ENCODE measurements at regions not wholly inside any gene's neighbourhood (a gene's known extent, or its start where the extent isn't known, plus 50 kb on each side); places are given as distances from the start of the nearest gene placed in this dataset.
"Not testable (repeated sequence)": the region's sequence is repeated elsewhere in the genome, so short reads cannot be mapped to it uniquely, and the experiment has no call there.

DNA sequence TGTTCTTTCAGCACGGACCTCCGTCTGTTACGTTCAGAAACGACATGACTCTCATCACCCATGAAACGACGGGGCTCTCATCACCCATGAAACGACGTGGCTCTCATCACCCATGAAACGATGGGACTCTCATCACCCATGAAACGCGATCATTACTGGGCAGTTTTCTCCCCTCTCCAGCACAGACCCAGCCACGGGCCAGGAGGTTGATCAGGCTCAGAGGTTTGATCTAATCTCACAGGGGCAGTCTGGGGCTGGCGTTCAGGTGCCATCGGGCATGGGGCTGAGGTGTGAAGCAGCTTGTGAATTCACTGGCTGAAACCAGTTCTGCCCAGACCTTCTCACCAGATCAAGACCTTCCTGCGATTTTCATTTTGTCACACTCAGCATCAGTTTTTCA lies 296.4 kb downstream of the NDUFA10 start:
- DNase-seq (ENCODE audit: low read depth in 2 of 2) = no peak

DNA sequence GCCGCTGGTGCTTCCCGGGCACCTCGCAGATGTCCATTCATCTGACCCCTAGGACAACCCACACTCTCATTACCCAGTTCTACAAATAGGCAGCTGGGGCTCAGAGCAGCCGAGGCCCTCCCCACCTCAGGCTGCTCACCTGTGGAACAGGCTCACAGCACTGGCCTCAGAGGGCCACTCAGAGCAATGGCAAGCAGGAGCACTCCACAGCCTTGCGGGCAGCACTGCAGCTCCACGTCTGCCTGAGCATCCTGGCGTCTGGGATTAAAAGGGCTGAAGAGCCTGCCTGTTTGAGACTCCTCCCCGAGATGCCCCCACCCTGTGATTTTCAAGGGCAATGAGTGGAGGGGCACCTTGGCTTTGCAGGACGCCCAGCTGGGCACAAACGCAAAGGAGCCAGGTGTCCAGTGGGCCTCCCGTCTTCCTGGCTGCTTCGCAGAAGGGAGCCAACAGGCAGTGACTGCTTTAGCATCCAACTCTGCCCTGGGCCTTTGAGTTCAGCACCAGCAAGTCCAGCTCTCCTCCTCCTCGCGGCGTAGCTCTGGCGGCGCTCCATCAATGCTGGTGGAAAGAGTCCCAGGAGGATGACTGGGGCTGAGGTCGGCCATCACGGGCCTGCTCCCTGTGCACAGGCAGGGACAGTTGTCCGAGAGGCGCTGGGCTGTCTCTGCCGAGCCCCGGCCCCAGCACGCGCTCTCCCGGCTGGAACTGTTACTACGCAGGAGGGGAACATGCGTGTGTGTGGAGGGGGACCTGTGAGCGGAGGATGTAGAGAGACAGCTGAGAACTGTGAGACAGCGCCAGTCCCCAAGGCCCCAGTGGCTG lies 297.2 kb downstream of the NDUFA10 start:
- DNase-seq (ENCODE audit: low read depth in 2 of 2) = no peak

DNA sequence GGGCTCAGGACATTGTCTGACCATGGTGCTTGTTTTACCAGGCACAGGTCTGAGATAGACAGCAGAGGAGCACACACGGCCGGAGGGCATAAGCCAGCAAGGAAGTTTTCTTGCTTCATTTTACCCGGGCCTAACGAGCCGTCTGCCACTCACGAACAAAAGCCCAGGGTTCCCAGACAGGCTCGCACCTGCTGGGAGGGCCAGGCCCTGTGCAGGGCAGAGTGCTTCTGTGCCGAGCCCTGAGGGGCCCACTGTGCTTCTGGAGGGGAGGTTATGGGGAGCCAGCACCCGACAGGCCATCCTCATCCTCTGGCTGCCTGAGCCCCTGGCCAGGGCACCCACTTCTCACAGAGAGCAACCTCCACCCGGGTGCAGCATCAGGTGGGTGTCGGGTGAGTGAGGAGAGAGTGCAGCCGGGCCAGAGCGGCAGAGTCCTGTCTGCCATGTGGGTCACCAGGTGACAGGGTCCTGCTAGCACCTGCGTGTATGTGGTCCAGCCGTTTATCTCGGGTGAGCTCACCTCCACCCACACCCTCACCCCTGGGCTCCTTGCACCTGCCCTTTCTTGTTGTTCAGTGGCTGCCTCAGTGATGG lies 297.9 kb downstream of the NDUFA10 start:
- no peak for DNase-seq (ENCODE audit: low read depth in 2 of 2)

DNA sequence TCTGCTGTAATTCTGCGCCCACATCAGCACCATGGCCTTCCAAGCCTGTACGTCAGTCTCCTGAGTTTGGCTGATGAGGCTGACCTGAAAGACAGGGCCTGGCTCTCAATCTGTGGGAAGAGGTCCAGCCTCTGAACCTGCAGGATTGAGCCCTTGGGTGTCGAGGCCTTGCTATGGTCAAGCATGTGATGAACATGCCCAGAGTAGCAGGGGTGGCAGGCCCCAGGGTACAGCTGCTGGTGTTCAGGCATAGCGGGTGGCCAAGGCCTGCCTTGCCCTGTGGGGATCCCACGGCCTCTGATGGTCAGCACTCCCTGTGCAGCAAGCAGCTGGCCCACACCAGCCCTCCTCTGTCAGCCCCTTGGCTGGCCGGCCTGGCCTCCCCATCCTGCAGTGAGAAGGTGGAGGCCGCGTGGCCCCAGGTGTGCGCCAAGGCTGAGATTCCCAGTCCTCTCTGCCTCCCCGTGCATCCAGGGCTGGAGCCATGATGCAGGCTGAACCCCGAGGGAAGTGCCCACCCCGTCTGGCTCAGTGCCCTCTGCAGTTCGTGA lies 298.4 kb downstream of the NDUFA10 start:
- no peak for DNase-seq (ENCODE audit: low read depth in 2 of 2)

DNA sequence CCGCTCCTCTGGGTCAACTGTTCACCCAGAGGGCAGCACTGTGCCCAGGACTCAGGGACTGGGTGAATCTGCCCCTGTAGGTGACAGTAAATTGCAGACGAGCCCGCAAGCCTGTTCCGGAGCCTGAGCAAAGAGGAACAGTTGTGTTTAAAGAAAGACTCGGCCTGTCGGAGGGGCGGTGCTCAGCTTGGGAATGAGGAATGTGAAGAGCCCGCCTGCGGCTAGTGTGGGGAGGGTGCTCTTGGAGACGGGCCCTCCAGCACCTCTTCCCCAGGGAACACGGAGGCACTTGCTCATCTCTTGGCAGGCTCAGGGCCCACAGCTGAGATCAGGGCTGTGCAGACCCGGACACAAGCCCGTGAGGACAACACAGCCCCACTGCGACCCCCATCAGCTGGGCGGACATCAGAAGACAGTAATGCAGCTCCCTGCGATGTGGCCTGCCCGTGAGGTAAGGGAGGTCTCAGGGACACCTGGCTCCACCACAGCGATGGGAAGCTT lies 299.0 kb downstream of the NDUFA10 start:
- DNase-seq (ENCODE audit: low read depth in 2 of 2) = no peak

DNA sequence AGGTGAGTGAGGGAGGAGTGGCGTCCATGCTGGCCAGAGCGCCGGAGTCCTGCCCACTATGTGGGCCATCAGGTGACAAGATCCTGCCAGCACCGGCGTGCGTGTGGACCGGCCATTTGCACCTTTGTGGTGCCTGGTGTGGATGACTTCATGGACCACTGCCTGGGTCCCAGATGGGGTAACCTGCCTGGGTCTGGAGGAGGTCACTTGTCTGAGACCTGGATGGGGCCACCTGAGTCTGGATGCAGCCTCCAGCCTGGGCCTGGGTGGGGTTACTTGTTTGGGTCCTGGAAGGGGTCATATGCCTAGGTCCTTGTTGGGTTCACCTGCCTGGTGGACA lies 299.6 kb downstream of the NDUFA10 start:
- DNase-seq (ENCODE audit: low read depth in 2 of 2) = no peak

DNA sequence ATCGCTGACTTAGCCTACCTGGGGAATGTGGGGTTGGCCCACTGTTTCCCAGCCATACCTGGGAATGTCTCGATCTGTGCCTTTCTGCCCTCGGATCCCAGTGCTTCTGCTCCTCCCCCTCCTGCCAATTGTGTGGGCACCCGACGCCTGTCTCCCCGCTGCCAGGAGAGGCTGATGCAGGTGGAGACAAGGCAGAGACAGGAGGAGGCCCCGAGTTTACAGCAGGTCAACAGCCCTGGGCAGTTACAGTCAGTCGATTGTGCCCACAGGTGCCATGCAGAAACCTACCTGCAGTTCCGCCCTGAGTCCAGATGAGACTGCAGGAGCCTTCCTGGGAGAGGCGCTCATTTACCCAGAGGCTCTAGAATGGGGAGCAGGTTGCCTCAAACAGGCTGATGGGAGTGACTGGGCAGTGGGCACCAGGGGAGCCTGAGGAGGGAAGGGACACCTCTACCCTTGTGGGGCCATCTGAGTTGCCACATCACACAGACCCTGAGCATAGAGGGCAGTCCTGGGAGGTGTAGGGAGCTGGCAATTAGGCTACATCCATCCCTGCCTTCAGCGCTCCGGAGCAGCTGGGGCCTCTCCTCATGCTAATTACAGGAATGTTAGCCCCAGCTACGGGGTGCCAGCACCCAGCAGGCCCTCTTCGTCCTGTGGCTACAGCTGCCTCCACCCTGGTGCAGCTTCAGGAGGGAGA lies 300.1 kb downstream of the NDUFA10 start:
- no peak for DNase-seq (ENCODE audit: low read depth in 2 of 2)

DNA sequence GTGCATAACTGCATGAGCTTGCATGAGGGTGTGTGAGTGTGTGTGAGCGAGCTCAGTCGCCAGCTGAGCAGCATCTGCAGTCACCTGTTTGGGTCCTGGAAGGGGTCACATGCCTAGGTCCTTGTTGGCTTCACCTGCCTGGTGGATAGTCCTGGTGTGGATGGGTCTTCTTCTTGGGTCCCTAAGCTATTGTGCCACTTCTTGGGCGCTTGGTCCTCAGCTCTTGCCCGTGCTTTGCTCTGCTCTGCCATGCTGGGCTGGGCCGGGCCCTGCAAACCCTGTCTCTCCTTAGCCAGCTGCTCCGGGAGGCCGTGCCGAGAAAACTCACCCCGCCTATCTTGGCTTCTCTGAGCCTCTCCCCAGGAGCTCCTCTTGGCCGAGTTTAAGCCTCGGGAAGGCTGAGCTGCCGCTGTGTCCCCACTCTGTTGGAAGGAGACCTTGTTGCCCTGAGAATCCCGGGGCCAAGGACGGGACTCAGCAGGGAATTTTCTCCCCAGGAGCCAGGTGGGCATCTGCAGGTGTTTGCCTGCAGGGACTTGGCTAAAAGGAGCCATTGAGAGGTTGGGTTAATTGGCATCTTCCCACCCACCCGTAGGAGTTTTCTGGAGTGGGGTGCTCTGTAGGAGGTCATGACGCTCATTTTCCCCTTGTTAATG lies 300.8 kb downstream of the NDUFA10 start:
- DNase-seq (ENCODE audit: low read depth in 2 of 2) = no peak

DNA sequence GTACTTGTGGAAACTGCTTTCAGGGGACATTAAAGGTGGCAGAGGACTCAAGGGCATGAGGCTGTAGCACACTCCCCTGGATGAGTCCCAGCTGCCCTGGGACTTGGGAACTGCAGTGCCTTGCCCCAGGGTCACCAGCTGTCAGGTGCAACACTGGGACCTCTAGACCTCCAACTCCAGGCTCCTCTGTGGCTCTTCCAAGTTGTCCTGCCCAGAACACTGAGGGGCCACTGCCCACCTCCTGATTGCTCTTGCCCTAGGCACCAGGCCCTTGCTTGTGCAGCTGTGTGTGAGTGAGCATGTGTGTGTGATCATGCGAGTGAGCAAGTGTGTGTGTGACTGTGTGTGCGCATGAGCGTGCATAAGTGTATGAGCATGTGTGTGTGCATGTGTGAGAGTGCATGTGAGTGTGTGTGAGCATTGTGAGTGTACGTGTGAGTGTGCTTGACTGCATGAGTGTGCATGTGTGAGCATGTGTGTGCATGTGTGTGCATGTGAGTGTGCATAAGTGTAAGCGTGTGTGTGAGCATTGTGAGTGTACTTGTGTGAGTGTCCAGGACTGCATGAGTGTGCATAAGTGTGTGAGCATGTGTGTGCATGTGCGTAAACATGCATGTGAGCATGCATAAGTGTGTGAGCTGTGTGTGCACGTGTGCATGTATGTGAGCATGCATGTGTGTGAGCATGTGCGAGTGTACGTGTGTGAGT lies 301.5 kb downstream of the NDUFA10 start:
- no peak for DNase-seq (ENCODE audit: low read depth in 2 of 2)

DNA sequence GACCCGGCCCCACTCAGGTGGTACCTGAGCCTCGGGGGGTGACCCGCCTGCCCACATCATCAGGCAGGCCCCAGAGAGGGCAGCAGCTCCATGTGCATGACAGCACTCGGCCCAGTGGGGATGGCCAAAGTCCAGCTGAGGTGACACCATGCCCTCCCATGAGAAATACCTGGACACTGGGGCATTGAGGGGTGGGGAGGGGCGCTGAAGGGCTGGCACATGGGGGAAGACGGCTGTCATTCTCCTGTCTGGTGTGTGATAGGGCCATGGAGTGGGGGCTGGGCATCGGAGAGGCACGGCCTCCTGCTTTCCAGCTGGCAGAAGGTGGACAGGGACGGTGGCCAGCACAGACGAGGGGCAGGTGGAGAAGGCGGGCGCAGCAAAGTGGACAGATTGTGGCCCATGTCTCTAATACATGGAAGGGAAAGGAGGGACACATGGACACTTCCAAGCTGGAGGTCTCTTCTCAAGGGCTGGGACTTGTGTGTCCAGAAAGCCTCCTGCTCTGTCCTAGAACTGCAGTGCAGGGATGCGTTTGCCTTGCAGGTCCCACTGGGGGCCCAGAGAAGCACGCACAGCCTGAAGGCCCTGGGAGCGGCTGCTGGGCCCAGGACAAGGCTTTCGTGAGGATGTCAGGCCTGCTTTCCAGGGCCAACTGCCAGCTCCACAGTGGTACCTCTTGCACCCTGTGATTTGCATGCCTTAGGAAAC lies 302.2 kb downstream of the NDUFA10 start:
- no peak for DNase-seq (ENCODE audit: low read depth in 2 of 2)

DNA sequence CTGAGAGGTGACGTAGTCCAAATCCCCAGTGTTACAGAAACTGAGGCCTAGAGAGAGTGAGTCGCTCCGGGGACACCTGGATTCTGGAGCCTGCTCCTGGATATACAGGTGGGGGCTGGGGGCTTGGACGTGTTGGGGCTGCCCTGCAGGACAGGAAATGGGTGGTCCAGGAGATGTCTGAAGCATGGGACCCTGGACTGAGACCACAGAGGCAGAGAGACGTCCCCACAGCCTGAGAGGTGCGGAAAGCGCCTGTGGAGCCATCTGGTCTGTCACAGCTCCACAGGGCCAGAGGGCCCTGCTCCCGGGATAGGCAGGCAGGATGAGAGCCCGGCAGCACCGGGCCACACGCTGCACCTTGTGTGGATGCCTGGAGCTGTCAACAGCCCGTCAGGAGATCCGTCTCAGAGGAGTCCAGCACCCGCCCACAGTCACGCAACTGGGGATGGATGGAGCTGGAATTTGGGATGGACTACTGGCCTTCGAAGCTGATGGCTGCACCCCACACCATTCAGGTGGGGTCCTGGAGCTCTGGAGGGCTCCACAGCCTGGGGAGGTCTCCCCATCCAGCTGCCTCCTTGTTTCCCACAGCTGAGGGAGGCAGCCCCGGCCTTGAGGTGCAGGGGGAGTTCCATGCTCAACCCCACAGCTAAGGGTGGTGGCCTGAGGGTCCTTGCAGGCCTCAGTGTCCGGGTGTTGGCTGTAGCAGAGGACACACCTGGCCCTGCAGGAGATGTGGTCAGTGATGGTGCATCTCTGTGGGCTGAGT lies 303.0 kb downstream of the NDUFA10 start:
- no peak for DNase-seq (ENCODE audit: low read depth in 2 of 2)

DNA sequence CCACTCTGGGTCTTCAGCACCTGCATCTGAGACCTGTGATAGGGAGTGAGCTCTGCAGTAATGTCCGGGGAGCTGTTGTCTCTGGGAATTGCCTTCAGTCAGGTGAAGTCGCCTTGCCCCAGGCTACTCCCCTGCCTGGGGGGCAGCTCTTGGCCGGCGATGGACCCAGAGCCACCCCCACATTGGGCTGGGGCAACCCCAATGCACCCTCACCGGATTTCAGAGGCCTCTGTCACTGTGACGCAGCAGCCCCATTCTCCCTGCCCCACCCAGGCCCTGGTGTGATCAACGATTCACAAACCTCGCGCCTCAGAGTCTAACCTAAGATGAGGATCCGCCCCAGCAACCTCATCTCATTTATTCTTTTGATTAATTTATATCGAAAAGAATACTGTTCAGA lies 303.6 kb downstream of the NDUFA10 start:
- DNase-seq (ENCODE audit: low read depth in 2 of 2) = no peak

DNA sequence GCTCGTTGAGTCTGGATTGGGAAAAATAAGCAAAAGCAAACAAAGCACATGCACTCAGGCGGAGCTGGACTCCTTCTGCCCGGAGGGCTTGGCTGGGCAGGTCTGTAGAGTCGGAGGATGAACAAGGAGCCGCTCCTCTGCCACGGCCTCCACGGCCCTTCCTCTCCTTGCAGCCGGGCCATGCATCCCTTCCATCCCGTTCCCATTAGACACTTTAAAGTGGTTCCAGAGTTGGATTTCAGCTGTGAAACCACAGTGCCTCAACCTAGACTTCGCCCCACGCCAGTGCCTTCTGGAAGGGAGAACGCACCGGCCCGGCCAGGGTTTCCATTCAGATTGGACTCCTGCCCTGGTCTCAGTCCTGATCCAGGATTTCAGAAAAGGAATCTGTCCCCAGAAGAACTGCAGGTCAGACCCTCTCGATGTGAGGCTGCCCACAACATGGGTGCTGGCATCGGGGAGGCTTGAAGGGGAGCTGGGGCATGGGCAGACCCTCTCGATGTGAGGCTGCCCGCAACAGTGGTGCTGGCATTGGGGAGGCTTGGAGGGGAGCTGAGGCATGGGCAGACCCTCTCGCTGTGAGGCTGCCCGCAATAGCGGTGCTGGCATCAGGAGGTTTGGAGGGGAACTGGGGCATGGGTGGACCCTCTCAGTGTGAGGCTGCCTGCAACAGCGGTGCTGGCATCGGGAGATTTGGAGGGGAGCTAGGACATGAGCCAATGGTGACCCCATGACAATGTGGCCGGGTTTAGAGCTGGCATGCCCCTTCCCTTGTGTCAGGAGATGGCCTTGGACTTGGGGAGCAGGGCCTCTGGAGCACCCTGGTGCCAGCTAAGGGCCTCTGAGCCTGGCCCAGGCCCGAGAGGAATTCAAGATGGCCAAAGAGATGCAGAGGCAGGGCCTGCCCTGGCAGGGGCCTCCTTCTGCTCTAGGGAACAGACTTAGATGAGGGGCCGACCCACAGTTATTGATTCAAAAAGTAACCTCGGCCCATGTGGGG lies 304.5 kb downstream of the NDUFA10 start:
- DNase-seq (ENCODE audit: low read depth in 2 of 2) = no peak

DNA sequence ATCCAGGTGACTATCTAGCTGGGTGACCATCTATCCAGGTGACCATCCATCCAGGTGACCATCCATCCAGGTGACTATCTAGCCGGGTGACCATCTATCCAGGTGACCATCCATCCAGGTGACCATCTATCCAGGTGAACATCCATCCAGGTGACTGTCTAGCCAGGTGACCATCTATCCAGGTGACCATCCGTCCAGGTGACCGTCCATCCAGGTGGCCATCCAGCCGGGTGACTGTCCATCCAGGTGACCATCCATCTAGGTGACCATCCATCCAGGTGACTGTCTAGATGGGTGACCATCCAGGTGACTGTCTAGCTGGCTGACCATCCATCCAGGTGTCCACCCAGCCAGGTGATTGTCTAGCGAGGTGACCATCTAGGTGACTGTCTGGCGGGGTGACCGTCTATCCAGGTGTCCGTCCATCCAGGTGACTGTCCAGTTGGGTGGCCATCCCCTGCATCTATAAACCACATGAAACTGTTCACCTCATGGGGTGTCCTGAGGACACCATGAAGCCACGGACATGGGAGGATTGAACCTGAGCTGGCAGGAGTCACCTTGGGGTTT lies 305.3 kb downstream of the NDUFA10 start:
- no peak for DNase-seq (ENCODE audit: low read depth in 2 of 2)

DNA sequence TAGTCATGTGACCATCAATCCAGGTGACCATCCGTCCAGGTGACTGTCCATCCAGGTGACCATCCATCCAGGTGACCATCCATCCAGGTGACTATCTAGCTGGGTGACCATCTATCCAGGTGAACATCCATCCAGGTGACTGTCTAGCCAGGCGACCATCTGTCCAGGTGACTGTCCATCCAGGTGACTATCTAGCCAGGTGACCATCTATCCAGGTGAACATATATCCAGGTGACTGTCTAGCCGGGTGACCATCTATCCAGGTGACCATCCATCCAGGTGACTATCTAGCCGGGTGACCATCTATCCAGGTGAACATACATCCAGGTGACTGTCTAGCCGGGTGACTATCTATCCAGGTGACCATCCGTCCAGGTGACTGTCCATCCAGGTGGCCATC lies 306.2 kb downstream of the NDUFA10 start:
- not testable (repeated sequence) for DNase-seq (ENCODE audit: low read depth in 2 of 2)

DNA sequence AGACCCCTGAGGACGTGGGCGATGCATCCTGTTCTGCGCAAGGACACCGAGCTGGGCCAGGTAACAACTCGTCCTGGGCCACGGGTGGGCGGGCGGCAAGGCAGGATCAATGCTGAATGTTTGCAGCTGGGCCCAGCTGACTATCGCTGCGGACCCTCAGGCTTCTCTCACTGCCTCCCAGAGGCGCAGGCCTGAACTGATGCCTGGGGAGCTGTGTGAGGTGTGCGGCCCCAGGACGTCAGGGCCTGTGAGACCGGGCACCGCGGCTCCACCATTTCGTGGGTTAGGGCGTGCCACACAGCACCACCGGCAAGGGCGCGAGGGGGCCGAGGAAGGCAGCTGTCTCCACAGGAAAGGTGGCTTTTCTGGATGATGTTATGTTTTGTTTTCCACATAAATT lies 307.4 kb downstream of the NDUFA10 start:
- DNase-seq (ENCODE audit: low read depth in 2 of 2) = no peak

DNA sequence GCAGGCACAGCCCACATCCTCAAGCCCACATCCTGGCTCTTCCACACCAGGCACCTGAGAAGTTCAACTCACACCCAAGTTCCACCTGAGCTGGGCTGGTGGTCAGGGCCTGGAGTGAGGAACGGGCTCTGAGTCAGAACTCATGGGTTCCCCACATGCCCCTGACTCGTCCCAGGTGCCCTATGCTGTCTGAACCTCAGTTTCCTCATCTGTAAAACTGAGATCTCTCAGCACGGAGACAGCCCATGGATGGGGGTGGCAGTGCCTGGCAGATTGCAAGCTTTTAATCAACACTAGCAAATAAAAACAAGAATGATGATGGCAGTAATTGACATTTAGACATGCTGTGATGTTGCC lies 307.8 kb downstream of the NDUFA10 start:
- DNase-seq (ENCODE audit: low read depth in 2 of 2) = no peak

DNA sequence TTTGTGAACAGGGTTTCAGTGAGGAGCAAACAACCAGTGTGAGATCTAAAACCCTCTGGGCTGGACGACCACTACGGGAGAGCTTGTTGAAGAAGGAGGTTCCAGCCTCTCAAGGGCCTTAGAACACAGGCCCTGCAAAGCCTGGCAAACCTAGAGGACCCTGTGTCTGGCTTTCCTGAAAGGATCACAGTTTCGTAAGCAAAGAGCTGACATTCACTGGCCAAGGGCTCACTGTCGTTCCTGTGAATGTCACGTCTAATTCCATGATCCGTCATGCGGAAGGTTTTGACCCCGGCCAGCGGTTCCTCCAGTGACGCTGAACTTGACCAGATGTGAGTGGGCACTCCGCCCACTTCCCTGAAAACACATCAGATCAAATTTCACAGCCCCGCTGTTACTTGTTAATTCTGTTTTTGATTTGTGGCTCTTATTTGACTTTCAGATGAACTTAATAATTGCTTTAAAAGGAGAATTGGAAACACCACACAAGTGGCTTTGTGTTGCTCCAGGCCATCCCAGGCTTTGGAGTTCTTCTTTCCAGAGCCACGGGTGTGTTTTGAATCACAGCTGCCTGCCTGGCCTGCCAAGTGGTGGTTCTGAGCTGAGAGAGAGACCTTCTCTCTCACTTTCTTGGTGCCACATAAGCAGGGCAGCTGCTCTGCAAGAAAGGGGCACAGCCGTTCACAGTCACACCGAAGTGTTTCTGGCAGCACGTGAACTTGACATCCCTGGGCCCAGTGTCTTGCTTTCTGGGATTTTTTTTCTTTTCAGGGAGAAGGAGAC lies 308.4 kb downstream of the NDUFA10 start:
- no peak for DNase-seq (ENCODE audit: low read depth in 2 of 2)
